Bronchial epithelial cell (primary cell): ENCODE measurements at regions not wholly inside any gene's neighbourhood (a gene's known extent, or its start where the extent isn't known, plus 50 kb on each side); places are given as distances from the start of the nearest gene placed in this dataset.

Experiments used
- DNase-seq: peaks from one replicate; pipeline ENCODE4 v3.0.0-alpha.2; 2010; ENCODE audit warnings: low read depth
- FAIRE-seq: peaks from 2 replicates; lab custom pipeline; 2011; peaks lifted over from hg19 to GRCh38; lab: Jason Lieb, UNC
- H3K27me3 ChIP-seq: 2 replicates; pipeline ENCODE4 v1.5.1; 2011; ENCODE audit warnings: low read length; ENCODE audit not compliant: control insufficient read depth, insufficient read depth
- H3K36me3 ChIP-seq: 2 replicates; pipeline ENCODE4 v1.5.1; 2011; ENCODE audit warnings: low read length; ENCODE audit not compliant: control insufficient read depth, insufficient read depth
- H3K4me3 ChIP-seq: 2 replicates; pipeline ENCODE4 v1.5.1; 2011; ENCODE audit warnings: mild to moderate bottlenecking, low read depth, low read length, control low read depth
- TF ChIP-seq, protein P1 (sequence below): IDR thresholded peaks from 2 replicates; pipeline ENCODE4 v1.5.1; 2011; ENCODE audit warnings: mild to moderate bottlenecking, moderate library complexity, low read length, control low read depth, inconsistent platforms; ENCODE audit not compliant: insufficient read depth, severe bottlenecking

DNA sequence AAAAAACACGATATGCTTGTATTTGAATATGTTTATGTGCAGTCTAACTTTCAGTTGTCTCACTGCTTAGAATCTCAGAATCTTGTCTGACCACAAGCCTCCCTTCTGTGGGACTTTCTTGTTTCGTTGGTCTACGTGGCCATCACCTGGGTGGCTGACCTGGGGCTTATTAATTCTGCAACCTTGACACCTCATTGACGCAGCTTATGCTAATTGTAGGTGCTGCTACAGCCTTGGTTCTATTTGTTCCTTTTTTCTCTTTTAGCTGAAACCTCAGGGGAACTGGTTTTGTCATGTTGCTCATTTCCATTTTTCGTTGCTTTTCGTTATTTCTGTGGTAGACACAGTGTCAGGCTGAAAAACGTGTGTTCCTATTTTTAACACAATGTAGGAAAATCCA is 273.7 kb downstream of the SLC4A3 start:
- Histone ChIP-seq H3K4me3 (no peak overlapping the region), H3K36me3 (no peaks in the 10 kb centered on the region), H3K27me3 (no peaks in the 10 kb centered on the region)
- TF ChIP-seq, protein P1, sequence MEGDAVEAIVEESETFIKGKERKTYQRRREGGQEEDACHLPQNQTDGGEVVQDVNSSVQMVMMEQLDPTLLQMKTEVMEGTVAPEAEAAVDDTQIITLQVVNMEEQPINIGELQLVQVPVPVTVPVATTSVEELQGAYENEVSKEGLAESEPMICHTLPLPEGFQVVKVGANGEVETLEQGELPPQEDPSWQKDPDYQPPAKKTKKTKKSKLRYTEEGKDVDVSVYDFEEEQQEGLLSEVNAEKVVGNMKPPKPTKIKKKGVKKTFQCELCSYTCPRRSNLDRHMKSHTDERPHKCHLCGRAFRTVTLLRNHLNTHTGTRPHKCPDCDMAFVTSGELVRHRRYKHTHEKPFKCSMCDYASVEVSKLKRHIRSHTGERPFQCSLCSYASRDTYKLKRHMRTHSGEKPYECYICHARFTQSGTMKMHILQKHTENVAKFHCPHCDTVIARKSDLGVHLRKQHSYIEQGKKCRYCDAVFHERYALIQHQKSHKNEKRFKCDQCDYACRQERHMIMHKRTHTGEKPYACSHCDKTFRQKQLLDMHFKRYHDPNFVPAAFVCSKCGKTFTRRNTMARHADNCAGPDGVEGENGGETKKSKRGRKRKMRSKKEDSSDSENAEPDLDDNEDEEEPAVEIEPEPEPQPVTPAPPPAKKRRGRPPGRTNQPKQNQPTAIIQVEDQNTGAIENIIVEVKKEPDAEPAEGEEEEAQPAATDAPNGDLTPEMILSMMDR: no peak
- FAIRE-seq: no peak
- DNase-seq: no peak

DNA sequence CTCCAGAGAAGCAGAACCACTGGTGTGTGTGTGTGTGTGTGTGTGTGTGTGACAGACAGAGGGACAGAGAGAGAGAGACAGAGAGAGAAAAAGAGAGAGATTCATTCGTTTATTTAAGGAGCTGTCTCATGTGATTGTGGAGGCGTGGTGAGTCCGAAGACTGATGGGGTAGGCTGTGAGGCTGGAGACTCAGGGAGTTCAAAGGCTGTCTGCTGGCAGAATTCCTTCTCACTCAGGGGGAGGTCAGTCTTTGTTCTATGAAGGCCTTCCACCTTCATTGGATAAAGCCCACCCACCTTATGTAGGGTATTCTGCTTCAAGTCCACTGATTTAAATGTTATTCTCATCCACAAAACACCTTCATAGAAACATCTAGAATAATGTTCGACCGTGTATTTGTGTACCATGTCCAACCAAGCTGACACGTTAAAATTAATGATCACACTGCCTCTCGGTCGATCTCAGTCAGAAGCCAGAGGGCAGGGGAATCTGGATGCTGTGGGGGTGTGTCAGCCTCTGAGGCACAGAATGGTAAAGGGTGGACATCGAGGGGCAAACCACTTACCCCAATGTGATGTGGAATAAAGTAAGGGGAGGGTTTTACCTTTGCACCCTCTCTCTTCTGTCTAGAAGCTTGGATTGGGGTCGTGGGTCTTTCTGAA is 275.6 kb downstream of the SLC4A3 start:
- Histone ChIP-seq H3K4me3 (no peak overlapping the region), H3K27me3 (no peaks in the 10 kb centered on the region), H3K36me3 (no peaks in the 10 kb centered on the region)
- FAIRE-seq (no peak), DNase-seq (no peak)
- TF ChIP-seq, protein P1: no peak

DNA sequence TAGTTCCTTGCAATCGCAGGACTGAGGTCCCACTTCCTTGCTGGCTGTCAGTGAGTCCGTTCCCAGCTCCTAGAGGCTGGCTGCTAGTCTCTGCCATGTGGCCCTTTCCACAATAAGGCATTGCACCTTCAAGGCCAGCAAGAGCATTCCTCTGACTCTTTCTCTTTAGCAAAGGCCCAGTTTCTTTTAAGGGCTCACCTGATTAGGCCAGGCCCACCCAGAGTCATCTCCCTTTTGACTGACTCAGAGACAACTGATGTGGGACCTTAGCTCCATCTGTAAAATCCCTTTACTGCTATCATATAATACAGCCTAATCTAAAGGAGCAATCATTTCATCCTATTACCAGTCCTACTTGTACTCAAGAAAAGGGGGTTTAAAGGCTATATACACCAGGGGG is 278.2 kb downstream of the SLC4A3 start:
- DNase-seq (no peak), FAIRE-seq (no peak)
- no peaks in the 10 kb centered on the region for H3K27me3 ChIP-seq
- no peaks in the 10 kb centered on the region for H3K36me3 ChIP-seq
- H3K4me3 ChIP-seq: no peak overlapping the region
- TF ChIP-seq, protein P1: no peak

DNA sequence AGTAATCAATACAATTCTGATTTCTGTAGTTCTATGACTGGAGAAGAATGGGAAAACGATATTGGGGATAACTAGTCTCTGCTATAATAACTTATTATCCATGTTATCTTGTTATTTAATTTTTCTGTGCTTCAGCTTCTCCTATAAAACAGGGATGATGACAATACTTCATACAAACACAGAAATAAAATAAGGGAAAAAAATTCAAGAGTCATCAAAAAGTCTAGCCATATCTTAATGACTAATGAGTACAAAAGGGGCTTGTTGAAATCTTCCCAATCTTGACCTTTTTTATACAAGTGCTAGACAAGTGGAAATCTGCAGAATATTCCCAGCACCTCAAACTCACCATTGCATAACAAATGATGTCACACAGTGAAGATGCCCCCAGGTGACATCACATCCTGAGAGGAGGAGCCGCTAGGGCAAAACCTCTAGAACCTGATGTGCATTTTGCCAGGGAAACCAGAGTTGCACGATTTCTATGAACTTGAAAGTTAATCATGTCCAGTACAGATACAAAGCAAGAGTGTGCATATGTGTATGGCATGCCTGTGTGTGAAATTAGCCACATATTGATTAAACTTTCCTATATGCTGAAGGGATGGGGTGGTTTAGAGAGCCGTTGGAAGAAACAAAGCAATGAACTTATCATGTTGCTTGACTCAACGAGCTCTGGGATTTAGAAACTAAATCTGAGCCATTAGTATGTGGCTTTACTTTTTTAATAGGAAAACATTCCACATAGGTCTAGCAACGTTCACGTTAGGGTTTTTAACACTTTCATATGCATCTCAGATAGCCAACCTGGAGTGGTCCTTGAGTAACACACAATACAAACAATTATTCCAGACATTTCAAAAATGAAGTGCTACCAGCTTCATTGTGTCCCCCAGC is 278.9 kb downstream of the SLC4A3 start:
- no peak overlapping the region for H3K4me3 ChIP-seq
- DNase-seq: no peak
- FAIRE-seq: peak; percentile 55
- TF ChIP-seq, protein P1: no peak
- no peaks in the 10 kb centered on the region for H3K27me3 ChIP-seq
- H3K36me3 ChIP-seq: no peaks in the 10 kb centered on the region

DNA sequence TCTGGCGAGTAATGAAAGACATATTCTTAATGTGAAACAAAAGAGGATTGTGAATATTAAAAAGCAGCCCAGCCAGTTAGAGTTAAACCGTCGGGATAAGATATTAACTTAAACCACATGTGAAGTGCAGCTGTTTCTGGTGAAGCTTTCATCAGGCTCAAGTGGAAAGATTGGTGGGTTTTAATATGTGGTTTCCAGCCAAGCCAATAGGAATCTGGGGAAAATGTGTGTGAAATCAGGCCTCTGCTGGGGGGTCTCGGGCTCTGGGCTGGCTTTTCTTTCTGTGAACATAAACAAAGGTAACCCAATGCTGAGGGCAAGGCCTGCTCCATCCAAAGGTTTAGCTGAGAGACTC is 279.6 kb downstream of the SLC4A3 start:
- Histone ChIP-seq H3K27me3 (no peaks in the 10 kb centered on the region), H3K36me3 (no peaks in the 10 kb centered on the region), H3K4me3 (no peak overlapping the region)
- TF ChIP-seq, protein P1: no peak
- FAIRE-seq (no peak), DNase-seq (no peak)
